Raji (cell line): ENCODE measurements at regions not wholly inside any gene's neighbourhood (a gene's known extent, or its start where the extent isn't known, plus 50 kb on each side); places are given as distances from the start of the nearest gene placed in this dataset.

Source experiments
- POLR2A ChIP-seq: IDR thresholded peaks from 2 replicates; pipeline ENCODE4 v1.6.1; 2011; ENCODE audit warnings: low read depth, low read length, control low read depth; ENCODE audit not compliant: insufficient read depth

GRCh38 chr1:23619299-23620188 lies 60.2 kb upstream of the ID3 start:
- no peak for TF ChIP-seq POLR2A

GRCh38 chr1:23618586-23619083 lies 59.3 kb upstream of the ID3 start:
- no peak for TF ChIP-seq POLR2A

- TF ChIP-seq POLR2A: no peak
Measured at GRCh38 chr1:23617084-23617521, 57.8 kb upstream of the ID3 start.

GRCh38 chr1:23616292-23616824 lies 57.1 kb upstream of the ID3 start:
- TF ChIP-seq POLR2A: no peak

- no peak for TF ChIP-seq POLR2A
Measured at GRCh38 chr1:23615852-23616251, 56.6 kb upstream of the ID3 start.

- no peak for TF ChIP-seq POLR2A
Measured at GRCh38 chr1:23615423-23615822, 56.1 kb upstream of the ID3 start.

- no peak for TF ChIP-seq POLR2A
Measured at GRCh38 chr1:23614032-23614660, 54.8 kb upstream of the ID3 start.

GRCh38 chr1:23613191-23614031 lies 54.1 kb upstream of the ID3 start:
- TF ChIP-seq POLR2A: no peak

- TF ChIP-seq POLR2A: no peak
Measured at GRCh38 chr1:23611601-23612327, 52.5 kb upstream of the ID3 start.

GRCh38 chr1:23610677-23611076 lies 51.4 kb upstream of the ID3 start:
- TF ChIP-seq POLR2A: no peak

- no peak for TF ChIP-seq POLR2A
Measured at GRCh38 chr1:23609971-23610370, 50.7 kb upstream of the ID3 start.
